H1 (cell line): ENCODE measurements at regions not wholly inside any gene's neighbourhood (a gene's known extent, or its start where the extent isn't known, plus 50 kb on each side); places are given as distances from the start of the nearest gene placed in this dataset.

Experiments used
- SAP30 ChIP-seq: fragments of 300-600 bp; sonication (generic); IDR thresholded peaks from 2 replicates; pipeline ENCODE4 v1.7.1; 2012; ENCODE audit warnings: low read length, moderate library complexity, mild to moderate bottlenecking, inconsistent platforms; ENCODE audit not compliant: insufficient read depth, insufficient replicate concordance
- SIX5 ChIP-seq: IDR thresholded peaks from 2 replicates; pipeline ENCODE4 v1.6.1; 2011; ENCODE audit warnings: mild to moderate bottlenecking, low read depth, low read length
- YY1 ChIP-seq: IDR thresholded peaks from 2 replicates; pipeline ENCODE4 v1.6.1; 2011; ENCODE audit warnings: low read depth, mild to moderate bottlenecking, low read length
- TF ChIP-seq, protein P1 (sequence below): IDR thresholded peaks from 2 replicates; pipeline ENCODE4 v1.6.1; 2011; ENCODE audit warnings: low read length, improper control_type of control experiment

DNA sequence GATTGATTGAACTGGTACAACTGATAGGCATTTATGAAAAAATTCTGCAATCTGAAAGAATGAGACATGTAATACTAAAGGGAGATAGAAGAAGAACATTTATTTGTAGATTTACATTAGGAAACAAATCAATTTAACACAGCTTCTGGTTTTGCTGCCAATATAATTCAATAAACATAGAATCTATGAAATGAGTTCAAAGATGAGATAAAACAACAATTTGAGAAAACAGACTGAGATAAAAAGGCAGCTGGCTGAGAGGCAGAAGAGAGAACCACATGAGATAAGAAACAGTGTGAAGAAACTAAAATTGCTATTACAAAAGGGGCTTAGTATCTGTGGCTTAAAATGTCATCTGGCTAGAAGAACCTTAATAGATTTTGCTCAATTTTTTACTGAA lies 176.6 kb downstream of the PYDC2 start (continued):
- TF ChIP-seq, protein P1, sequence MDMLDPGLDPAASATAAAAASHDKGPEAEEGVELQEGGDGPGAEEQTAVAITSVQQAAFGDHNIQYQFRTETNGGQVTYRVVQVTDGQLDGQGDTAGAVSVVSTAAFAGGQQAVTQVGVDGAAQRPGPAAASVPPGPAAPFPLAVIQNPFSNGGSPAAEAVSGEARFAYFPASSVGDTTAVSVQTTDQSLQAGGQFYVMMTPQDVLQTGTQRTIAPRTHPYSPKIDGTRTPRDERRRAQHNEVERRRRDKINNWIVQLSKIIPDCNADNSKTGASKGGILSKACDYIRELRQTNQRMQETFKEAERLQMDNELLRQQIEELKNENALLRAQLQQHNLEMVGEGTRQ = no peak
- no peak for TF ChIP-seq SAP30
- no peak for TF ChIP-seq YY1
- TF ChIP-seq SIX5 = no peak
